ENCODE measurements at regions not wholly inside any gene's neighbourhood (a gene's known extent, or its start where the extent isn't known, plus 50 kb on each side); places are given as distances from the start of the nearest gene placed in this dataset.

DNA sequence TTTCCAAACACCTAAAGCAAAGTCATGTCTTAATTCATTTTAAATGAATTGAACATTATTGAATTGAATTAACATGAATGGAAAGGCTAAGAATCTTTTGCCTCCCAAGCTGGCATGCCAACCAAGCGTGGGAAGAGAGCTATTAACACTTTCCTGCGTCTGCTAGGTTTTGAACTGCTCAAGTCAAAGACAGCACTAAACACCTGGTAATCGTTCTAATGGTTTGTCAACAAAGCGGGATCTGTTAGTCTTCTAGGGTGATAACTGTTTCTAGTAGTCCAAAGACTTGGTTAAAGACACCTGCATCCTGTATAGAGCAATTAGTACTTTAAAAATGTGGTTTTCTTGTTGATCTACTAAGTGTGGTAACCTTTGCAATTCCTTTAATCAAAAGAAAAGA lies 164.2 kb upstream of the HMGA2 start:
- no peak for DNase-seq
- Histone ChIP-seq H2AFZ (ENCODE audit: low read length) (no peak overlapping the region), H4K20me1 (ENCODE audit: low read length) (no peaks in the 10 kb centered on the region), H3K79me2 (ENCODE audit: low read length) (peaks cover 6% of the 10 kb centered on the region; the same call in 1 of the 2 replicates), H3K27ac (ENCODE audit: low read length) (no peak overlapping the region), H3K9me3 (ENCODE audit: low read length) (no peaks in the 10 kb centered on the region), H3K4me1 (ENCODE audit: insufficient read depth, low read length) (peaks cover 35% of the 10 kb centered on the region), H3K27me3 (ENCODE audit: low read length) (no peaks in the 10 kb centered on the region), H3K4me2 (ENCODE audit: low read length) (no peak overlapping the region), H3F3A (ENCODE audit: low read length, unreplicated experiment) (peaks cover 13% of the 10 kb centered on the region), H3K9me2 (replicated peaks; ENCODE audit: low read length) (no peaks in the 10 kb centered on the region), H3K4me3 (ENCODE audit: low read length) (no peak overlapping the region), H3K9ac (ENCODE audit: low read length) (no peak overlapping the region), H3K36me3 (ENCODE audit: low read depth, low read length) (no peaks in the 10 kb centered on the region)
- BruUV-seq (replicated peaks) = no TSS peak
- TF ChIP-seq EZH2phosphoT487 (IDR thresholded peaks at IDR 0.05; ENCODE audit: borderline replicate concordance, low read length) = no peak
- TF ChIP-seq CTCF (conservative IDR thresholded peaks at IDR 0.05; ENCODE audit: low read depth, low read length) = no peak
- no peak for TF ChIP-seq EZH2 (IDR thresholded peaks at IDR 0.05; ENCODE audit: low read length, unreplicated experiment)
- intact Hi-C loops (cut with micrococcal nuclease) = no loop called here
- POLR2A ChIA-PET (ENCODE audit: unreplicated experiment) = no interaction called here
- CTCF ChIA-PET = no interaction called here
- no peak for ATAC-seq

DNA sequence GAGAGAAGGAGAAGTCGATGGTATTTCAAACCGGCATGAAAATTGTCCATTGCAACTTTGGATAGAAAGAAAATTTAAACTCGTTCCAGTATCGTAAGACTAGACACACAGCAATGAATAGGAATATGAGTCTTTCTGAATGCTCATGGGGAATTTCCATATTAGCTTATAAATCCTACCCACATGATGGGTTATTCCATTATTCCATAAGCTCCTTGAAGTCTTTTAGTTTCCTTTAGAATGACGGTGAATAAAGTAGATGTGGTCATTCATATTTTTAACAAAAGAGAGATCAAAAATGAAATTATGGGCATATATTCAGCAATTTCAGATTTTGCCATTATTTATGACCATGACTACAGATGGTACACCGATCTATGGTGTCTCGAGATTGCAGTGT lies 163.4 kb upstream of the HMGA2 start:
- Histone ChIP-seq H3F3A (ENCODE audit: low read length, unreplicated experiment) (peaks cover 13% of the 10 kb centered on the region), H4K20me1 (ENCODE audit: low read length) (no peaks in the 10 kb centered on the region), H3K4me3 (ENCODE audit: low read length) (no peak overlapping the region), H3K4me1 (ENCODE audit: insufficient read depth, low read length) (peaks cover 27% of the 10 kb centered on the region), H3K27me3 (ENCODE audit: low read length) (no peaks in the 10 kb centered on the region), H3K79me2 (ENCODE audit: low read length) (0 out of 2 replicates have a peak, but pooled peaks cover 5% of the 10 kb centered on the region), H2AFZ (ENCODE audit: low read length) (no peak overlapping the region), H3K27ac (ENCODE audit: low read length) (no peak overlapping the region), H3K9ac (ENCODE audit: low read length) (no peak overlapping the region), H3K4me2 (ENCODE audit: low read length) (no peak overlapping the region), H3K36me3 (ENCODE audit: low read depth, low read length) (no peaks in the 10 kb centered on the region), H3K9me3 (ENCODE audit: low read length) (no peaks in the 10 kb centered on the region), H3K9me2 (replicated peaks; ENCODE audit: low read length) (no peaks in the 10 kb centered on the region)
- no TSS peak for BruUV-seq (replicated peaks)
- TF ChIP-seq EZH2 (IDR thresholded peaks at IDR 0.05; ENCODE audit: low read length, unreplicated experiment) (no peak), CTCF (conservative IDR thresholded peaks at IDR 0.05; ENCODE audit: low read depth, low read length) (no peak), EZH2phosphoT487 (IDR thresholded peaks at IDR 0.05; ENCODE audit: borderline replicate concordance, low read length) (no peak)
- POLR2A ChIA-PET (ENCODE audit: unreplicated experiment) = interaction anchor here (0.6 kb wide), 1 partner anchor 164 kb away, joined by 3 read pairs; the partner anchor contains the start of gene HMGA2
- DNase-seq (no peak), ATAC-seq (no peak)
- intact Hi-C loops (cut with micrococcal nuclease) = no loop called here
- CTCF ChIA-PET = no interaction called here

DNA sequence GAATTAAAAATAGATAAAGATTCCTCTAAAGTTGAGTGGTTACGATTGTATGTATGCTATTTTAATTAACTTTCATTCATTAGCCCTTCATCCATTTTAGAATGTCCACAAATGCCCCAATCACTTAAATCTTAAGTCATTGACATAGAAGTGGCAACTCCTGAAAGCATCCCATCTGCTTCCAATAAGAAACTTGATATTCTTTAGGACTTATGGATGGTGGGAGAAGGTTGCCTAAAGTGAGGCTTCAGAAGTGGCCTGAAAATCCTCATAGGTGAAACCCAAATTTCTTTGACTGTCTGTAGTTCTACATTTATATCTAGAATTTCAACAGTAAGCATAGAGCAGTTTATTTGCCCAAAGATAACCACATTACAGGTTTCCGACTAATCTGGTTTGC lies 161.7 kb upstream of the HMGA2 start:
- peaks cover 13% of the 10 kb centered on the region for H3K4me1 ChIP-seq (ENCODE audit: insufficient read depth, low read length)
- no peaks in the 10 kb centered on the region for H3K9me3 ChIP-seq (ENCODE audit: low read length)
- H3K4me2 ChIP-seq (ENCODE audit: low read length) = no peak overlapping the region
- intact Hi-C loops (cut with micrococcal nuclease) = no loop called here
- no peak overlapping the region for H3K4me3 ChIP-seq (ENCODE audit: low read length)
- 0 out of 2 replicates have a peak, but pooled peaks cover 3% of the 10 kb centered on the region for H3K79me2 ChIP-seq (ENCODE audit: low read length)
- H3K9me2 ChIP-seq (replicated peaks; ENCODE audit: low read length) = no peaks in the 10 kb centered on the region
- CTCF ChIA-PET = no interaction called here
- peaks cover 4% of the 10 kb centered on the region for H3F3A ChIP-seq (ENCODE audit: low read length, unreplicated experiment)
- POLR2A ChIA-PET (ENCODE audit: unreplicated experiment) = no interaction called here
- ATAC-seq = no peak
- TF ChIP-seq EZH2 (IDR thresholded peaks at IDR 0.05; ENCODE audit: low read length, unreplicated experiment) (no peak), CTCF (conservative IDR thresholded peaks at IDR 0.05; ENCODE audit: low read depth, low read length) (no peak), EZH2phosphoT487 (IDR thresholded peaks at IDR 0.05; ENCODE audit: borderline replicate concordance, low read length) (no peak)
- DNase-seq = no peak
- no peaks in the 10 kb centered on the region for H4K20me1 ChIP-seq (ENCODE audit: low read length)
- H3K9ac ChIP-seq (ENCODE audit: low read length) = peak overlapping the region; percentile 26; the same call in 1 of the 2 replicates
- H3K36me3 ChIP-seq (ENCODE audit: low read depth, low read length) = no peaks in the 10 kb centered on the region
- no peak overlapping the region for H2AFZ ChIP-seq (ENCODE audit: low read length)
- no TSS peak for BruUV-seq (replicated peaks)
- H3K27ac ChIP-seq (ENCODE audit: low read length) = peak overlapping the region; percentile 78
- no peaks in the 10 kb centered on the region for H3K27me3 ChIP-seq (ENCODE audit: low read length)
